GM18519 (cell line): ENCODE measurements at regions not wholly inside any gene's neighbourhood (a gene's known extent, or its start where the extent isn't known, plus 50 kb on each side); places are given as distances from the start of the nearest gene placed in this dataset.
"Not testable (repeated sequence)": the region's sequence is repeated elsewhere in the genome, so short reads cannot be mapped to it uniquely, and the experiment has no call there.

ENCODE experiments used
- ATAC-seq: cut with Tn5 transposase; IDR thresholded peaks from one replicate; pipeline ENCODE4 v1.9.1; 2021; ENCODE audit warnings: mild to moderate bottlenecking, moderate library complexity; ENCODE audit not compliant: unreplicated experiment, low FRiP score

DNA sequence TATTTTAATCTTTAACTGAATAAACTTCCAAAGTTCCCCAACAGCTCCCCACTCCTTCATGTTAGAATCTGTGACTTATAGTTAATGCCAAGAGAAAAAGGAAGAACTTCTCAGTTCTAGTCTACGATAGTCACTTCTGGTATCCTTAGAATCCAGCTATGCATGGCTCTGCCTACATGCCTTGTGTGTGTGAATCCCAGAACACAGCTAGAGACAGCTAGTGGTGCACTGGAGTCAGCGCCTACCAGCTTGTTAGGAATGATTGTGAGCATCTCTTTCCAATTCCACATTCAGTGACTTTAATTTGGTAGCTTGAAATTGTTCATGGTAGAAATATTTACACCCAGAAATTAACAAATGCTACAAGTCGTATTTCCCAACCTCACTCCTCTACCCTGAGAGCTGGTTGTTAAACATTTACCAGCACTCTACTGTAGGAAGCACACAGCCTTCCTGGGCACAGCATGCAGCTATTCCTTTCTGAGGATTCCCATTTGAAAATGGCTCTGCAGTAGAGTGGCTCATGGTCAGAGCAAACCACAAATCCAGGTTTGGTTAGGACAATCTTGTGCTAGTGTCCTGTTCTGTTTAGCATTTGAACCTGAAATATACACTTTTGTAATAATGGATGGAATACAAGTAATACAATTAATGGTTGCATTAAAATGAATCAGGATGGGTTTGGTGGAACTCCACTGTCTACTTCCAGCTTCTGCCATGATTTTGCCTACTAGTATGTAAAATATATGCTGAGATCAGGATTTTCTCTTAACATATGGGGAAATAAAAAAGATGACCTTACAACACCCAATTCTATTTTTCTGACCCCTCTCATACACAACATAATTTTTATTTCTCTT, 371.0 kb upstream of the GBE1 start:
- peak; percentile 9 for ATAC-seq

DNA sequence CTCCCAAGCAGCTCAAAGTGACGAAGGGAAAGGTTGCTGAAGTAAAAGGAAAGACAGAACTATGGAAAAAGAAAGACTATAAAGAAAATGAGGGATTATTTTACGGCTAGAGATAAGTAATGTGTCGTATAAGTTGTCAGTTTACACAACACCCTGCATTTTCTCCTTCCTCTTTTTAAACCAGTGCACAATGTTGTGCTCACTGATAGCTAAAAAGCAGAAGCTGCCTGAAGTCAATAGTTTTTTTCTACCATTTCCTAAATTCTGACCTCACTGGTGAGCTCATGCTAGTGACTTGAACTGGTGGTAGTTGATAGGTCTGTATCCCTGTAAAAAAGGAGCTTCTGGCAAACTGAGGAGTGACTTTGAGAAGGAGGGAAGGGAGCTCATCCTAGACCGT, 368.6 kb upstream of the GBE1 start:
- ATAC-seq = no peak

DNA sequence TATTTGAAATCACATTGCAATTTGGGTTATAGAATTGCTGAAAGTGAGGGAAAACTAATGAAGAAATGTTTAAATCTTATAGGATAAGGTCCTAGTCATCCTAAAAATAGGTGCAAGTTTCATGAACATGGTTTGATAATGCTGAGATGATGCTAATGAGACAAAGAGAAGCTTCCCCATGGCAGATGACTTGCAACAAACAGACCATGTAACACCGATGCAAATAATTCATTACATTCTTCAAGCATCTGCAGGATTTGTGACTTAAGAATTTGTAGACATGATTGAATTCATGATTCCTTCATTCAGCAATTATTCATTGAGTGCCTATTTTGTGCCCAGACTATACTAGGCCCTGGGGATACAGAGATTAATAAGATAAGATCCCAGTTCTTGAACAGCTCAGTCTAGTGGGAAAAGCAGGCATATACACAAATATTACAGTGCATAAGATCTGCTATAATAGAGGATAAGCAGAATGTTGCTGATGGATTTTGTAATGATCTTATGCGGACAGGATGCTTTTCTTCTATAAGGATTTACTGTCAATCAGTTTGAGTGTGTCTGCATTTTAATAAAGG, 367.9 kb upstream of the GBE1 start:
- no peak for ATAC-seq

DNA sequence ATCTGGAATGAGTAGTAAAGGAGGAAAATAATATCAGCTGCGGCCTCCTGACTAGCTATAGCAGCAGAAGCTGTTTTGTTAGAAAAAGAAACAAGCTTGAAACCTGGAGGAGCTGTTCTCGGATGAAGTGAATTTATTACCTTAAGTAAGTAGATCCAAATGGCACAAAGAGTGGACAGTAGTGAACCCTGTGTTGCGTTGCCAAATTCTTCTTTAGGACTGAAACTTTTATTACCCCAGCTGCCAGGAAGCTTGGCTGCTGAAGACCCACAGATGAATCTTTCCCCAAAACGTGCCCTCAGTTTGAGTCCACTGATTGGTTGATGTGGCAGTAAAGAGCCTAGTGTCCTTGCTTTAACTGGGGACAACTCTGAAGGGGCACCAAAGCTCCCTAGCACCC, 366.8 kb upstream of the GBE1 start:
- no peak for ATAC-seq

DNA sequence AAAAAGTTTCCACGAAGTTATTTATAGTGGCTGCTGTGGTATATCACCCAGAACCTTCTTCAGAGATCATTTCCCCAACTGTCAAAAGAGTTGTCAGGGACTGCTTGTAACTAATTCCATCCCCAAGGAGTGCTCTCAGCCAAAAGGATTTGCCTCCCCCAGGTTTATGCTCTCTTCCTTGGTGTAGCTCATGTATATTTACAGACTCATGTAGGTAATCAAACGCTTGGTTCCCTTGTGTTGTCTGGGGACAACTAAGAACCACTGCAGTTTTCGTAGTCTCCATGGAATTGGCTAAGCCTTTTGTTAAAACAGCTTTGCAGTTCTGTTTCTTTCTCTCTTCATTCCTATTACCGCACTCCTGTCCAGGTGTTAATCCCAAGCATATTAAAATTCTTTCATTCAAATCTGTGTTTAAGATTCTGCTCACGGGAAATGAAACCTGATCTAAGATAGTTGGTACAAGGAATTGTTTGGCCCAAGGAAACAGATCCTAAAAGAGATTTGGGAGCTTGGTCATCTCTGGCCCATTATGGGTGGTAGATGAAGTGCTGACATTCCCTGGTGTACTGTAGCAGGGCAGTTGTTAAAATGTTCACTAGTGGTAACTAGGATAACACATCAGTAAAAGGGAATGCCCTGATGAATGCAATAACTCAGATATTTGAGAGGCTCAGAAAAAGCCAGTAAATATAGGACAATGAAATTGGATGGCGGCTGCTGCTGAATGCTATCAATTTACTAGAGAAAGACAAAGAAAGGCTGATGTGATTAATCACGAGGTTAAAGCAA, 361.3 kb upstream of the GBE1 start:
- no peak for ATAC-seq

DNA sequence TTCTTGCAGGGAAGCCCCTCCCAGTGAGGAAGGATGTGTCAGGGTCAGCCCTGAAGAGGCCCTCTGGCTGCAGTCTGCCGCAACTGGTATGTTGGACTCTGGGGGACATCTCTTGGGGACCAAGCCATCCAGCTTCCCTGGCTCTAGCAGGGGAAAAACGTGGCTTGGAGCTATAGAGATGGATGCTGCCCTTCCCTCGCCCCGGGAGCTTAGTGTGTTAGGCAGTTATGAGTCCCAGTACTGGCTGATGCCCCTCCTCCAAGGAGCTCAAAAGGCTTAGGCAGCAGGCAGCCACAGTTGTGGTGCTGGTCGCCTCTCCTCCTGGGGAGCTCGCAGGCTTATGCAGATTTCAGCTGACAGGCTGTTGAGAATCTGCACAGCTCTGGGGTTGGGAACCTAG, 353.1 kb upstream of the GBE1 start:
- no peak for ATAC-seq

DNA sequence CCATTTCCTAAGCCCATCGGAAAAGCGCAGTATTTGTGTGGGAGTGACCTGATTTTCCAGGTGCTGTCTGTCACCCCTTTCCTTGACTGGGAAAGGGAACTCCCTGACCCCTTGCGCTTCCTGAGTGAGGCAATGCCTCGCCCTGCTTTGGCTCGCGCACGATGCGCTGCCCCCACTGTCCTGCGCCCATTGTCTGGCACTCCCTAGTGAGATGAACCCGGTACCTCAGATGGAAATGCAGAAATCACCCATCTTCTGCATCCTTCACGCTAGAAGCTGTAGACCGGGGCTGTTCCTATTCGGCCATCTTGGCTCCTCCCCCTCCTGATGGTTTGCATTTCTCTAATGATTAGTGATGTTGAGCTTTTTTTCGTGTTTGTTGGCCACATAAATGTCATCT, 349.3 kb upstream of the GBE1 start:
- ATAC-seq = not testable (repeated sequence)

DNA sequence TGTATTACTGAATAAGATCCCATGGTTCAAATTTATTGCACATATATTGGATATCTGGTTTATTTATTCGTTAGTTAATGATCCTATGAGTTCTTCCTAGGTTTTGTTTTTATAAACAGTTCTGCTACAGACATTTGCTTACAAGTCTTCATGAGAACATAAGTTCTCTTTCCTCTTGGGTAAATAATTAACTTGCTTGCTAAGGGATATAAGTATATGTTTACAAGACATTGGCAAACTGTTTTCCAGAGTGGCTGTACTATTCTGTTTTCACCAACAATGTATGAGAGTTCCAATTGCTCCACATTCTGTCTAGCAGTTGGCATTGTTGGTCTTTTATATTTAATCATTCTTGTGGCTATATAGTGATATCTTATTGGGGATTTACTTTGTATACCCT, 341.8 kb upstream of the GBE1 start:
- ATAC-seq = no peak

DNA sequence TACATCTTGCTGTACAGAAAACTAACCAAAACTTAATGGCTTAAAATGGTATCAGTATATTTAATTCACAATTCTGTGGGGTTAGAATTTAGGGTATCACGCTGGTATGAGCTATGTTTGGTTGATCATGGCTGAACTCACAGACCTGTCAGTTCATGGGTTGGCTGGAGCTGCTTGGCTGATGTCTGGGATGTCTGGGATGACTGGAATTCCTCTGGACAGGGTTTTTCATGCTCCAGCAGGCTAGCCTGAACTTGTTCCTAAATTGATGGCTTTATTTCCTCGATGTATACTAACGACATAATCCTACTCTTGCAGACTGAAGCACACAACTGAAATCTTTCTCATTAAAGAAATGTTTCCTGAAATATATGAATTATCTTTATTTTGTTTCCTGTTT, 338.9 kb upstream of the GBE1 start:
- no peak for ATAC-seq

DNA sequence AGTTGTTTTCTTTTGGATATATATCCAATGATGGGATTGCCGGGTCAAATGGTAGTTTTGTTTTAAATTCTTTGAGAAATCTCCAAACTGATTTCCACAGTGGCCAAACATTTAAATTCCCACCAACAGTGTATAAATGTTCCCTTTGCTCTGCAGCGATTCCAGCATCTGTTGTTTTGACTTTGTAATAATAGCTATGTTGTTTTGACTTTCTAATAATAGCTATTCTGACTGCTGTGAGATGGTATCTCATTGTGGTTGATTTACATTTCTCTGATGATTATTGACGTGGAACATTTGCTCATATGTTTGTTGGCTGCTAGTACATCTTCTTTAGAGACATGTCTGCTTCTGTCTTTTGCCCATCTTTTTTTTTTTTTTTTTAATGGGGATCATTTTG, 332.2 kb upstream of the GBE1 start:
- ATAC-seq = no peak

DNA sequence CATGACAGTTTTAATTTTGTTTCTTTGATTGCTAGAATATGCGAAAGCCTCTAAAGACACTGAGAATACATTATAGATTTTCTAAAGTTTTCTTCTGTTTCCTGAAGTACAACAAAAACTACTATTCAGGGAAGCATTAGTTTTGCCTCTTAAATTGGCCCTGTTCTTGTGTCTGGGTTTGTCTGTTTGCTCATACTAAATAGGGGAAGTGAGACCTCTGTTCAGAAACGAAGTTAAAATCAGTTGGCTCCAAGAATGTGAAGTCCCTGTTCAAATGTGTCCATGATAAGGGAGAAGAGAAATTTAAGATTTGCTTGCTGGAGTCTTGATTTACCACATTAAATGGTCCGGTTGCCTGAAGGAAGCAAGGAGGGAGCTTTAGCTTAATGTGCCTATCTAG, 327.3 kb upstream of the GBE1 start:
- peak; percentile 73 for ATAC-seq

DNA sequence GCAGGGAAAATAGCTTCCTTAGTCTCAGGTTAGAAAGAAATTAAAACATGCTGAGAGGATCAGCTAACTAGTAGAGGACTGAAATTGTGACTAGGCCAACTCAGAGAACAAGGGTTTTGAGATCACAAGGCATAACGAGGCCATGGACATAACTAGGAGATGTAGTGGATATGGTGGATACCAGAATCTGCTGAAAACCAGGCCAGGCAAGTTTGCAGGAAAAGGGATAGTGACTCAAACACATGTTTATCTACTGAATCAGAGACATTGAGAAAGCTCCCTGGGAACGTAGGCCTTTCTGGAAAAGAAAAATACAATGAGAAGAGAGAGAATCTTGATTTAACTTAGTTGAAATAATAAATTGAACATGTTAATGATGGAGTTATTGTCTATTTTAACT, 326.5 kb upstream of the GBE1 start:
- ATAC-seq = no peak

DNA sequence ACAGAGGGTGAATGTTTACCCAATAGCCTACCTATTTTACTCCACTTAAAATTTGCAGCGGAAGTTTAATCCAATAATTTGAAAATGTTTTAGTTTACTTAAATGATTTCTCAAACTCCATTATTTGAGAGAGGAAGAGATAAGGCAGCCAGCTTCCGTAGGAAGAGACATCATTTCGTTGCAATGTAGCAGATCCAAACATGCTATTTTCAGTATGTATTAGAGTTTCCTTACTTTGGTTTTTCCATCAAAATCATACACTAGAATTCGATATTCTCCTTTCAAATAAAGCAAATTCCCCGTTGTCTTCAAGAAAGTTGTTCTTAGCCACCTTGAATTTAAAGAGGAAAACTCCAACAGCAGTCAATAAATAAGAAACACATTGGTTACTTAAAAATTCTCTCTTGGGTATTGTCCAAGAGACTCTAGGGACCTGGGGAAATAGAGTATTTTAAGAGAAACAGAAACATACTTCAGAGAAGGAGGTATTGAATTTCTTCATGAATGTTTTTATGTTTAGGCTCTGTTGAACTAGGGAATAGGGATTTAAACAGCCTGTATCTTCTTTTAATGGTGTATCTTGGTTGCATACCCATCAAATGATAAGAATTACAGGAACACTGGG, 324.5 kb upstream of the GBE1 start:
- ATAC-seq = no peak

DNA sequence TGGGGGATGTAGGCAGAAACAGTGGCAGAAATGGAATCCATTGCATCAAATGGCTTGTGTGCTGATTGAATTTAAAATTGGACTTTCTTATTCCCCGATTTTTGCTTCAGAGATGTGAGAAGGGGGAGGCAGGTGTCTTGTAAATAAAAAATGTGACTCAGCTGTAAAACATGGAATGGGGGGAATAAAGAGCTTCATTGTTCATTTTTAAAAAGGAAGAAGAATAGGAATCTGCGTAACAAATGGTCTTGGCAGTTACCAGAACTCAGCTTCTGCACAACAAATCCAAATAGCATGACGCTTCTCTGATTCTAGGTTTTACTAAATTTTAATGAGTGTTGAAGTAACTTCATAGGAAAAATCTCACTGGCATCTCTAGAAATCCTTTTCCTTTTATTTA, 323.9 kb upstream of the GBE1 start:
- no peak for ATAC-seq

DNA sequence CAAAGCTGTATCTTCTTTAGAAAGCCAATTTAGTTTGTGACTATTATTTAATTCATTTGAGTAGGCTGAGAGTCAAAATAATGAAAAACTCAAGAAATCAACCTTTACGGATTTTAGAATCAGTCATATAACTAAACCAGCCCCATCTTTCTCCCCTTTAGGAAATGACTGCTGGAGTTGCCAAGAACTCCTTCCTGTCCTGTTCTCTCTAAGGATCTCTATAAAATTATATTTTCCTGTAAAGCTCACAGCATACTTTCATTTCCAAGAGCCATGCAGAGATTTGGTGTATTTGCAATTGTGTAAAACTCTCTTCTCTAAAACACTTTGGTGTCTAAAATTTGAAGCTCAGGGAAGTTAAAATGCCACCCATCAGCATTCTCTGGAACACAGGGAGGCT, 323.4 kb upstream of the GBE1 start:
- no peak for ATAC-seq

DNA sequence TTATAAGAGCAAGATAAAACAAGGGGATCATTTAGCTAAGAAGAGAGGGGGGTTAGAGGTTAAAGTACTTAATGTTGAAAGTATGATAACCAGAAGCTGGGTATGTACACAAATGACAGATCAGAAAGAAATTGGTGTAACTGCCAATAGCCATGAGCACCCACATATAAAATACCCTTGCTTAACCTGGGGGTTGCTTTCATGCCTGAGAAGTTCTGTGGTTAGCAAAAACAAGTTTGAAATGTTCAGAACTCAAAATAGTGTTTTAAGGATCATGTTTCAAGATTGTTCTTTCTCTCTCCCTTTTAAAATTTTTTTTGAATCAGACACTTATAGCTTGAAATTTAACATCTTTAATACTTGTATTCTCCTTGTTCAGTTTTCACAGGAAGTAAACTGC, 321.4 kb upstream of the GBE1 start:
- ATAC-seq = no peak

DNA sequence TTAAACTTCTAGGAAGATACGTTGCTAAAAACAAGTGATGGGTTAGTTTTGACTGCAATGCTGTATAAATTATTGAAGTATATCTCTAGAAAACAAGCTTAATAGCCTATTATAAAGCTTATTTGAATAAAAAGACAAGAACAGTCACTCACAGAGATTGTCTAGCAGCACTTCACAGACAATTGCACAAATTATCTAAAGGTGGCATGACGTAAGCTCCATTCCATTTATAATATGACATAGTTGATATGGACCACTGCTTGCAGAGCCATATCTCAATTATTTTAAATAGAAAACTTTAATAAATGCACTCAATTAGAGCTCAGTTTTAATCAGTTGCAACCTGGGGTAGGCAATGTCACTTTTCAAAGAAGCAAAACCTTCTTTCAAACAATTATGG, 319.9 kb upstream of the GBE1 start:
- ATAC-seq = no peak

DNA sequence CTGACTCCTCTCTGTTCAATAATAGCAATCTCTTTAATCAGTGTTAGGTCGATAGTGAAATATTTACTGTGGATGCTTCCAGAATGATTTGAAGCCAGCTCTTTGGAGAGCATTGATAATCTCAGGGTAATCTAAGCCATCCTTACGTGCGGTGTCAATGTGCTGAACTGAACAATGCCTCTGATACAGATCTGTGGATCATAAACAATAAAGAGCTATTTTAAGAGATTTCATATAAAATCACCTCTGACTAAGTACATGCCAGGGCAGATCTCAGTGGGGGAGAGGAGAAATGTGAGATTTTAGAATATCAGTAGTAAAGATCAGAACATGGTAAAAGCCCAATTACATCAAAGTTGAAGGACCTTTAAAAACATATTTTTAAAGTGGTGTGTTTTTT, 319.3 kb upstream of the GBE1 start:
- no peak for ATAC-seq

DNA sequence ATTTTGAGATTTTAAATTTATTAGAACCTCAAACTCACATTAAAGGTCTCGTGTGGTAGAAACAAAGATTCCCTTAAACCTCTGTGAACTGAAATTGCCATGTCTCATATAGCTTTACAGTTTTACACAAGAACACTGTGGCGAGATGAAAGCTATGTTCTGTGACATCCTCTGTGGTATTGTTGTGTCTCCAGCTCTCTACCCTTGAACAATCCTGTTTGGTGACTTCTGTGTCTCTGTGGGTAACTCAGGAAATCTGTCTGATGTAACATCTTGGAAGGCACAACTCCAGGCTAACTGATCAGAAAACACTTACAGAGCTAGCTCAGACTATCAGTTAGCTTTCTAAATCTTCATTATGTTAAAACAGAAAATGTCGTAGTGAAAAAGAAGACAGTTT, 318.8 kb upstream of the GBE1 start:
- no peak for ATAC-seq

DNA sequence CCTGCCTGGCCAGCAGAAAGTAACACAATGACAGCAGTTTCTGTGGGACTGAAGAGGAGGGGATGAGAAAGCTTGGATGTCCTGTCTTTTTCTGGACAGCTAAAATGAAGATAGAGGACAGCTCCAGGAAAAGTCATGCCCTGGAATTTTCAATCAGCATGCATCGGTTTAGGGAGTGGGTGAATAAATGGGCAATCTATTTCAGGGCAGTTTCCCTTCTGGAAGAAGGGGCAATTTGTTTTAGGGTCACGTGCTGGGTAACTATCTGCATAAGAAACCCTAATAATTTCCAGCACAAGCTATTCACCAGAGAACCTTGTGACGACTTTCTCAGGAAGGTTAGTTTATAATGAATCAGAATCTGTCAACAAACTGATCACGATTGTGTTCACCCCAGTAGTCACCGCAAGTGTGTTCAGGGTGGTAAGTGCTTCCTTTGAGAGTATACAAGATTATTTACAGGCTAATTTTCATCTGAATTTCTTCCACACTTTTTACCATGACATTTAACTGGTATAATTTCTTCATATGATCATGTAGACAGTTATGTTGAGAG, 318.0 kb upstream of the GBE1 start:
- ATAC-seq = no peak

DNA sequence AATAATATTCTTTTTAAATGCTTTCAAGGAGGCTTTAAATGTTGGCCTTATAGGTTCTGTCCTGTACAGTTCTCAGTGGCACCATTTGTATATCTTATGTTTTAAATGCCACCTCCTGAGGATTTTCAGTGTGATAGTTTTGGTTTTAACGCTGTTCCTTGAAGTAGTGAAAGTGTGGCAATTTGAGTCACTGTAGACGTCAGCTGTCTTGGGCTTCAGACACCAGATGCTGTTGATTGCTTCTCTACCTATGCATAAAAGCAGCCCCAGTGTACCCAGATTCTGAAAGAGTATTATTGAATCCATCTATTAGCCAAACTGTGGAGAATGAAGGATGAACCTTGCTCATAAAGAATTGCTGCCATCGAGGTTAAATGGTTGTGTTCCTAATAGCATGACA, 316.8 kb upstream of the GBE1 start:
- no peak for ATAC-seq
